ENCODE measurements at regions not wholly inside any gene's neighbourhood (a gene's known extent, or its start where the extent isn't known, plus 50 kb on each side); places are given as distances from the start of the nearest gene placed in this dataset.

GRCh38 chr13:30135868-30136267 is 171.5 kb downstream of the KATNAL1 start:
- Histone ChIP-seq H3K4me2 (ENCODE audit: low read length) (no peak overlapping the region), H3K79me2 (ENCODE audit: low read length) (0 out of 2 replicates have a peak, but pooled peaks cover 3% of the 10 kb centered on the region), H3K4me3 (ENCODE audit: low read length) (no peak overlapping the region), H3K36me3 (replicated peaks; ENCODE audit: low read depth, low read length) (peaks cover 10% of the 10 kb centered on the region), H3K4me1 (ENCODE audit: low read length) (peaks cover 58% of the 10 kb centered on the region), H2AFZ (ENCODE audit: low read depth, low read length) (no peak overlapping the region), H3K27me3 (ENCODE audit: low read depth, low read length) (no peaks in the 10 kb centered on the region), H4K20me1 (ENCODE audit: insufficient read depth, low read length) (no peaks in the 10 kb centered on the region), H3K9ac (ENCODE audit: low read length) (no peak overlapping the region), H3K27ac (ENCODE audit: low read length) (no peak overlapping the region), H3K9me3 (ENCODE audit: insufficient read depth, low read length) (peaks cover 6% of the 10 kb centered on the region; the same call in 1 of the 2 replicates)
- TF ChIP-seq CTCF (IDR thresholded peaks at IDR 0.05; ENCODE audit: low read depth, low read length) (no peak), EZH2phosphoT487 (IDR thresholded peaks at IDR 0.05; ENCODE audit: low read depth) (no peak)

GRCh38 chr13:30135351-30135750 is 172.0 kb downstream of the KATNAL1 start:
- no peak for TF ChIP-seq EZH2phosphoT487 (IDR thresholded peaks at IDR 0.05; ENCODE audit: low read depth)
- no peak for TF ChIP-seq CTCF (IDR thresholded peaks at IDR 0.05; ENCODE audit: low read depth, low read length)
- peaks cover 54% of the 10 kb centered on the region for H3K4me1 ChIP-seq (ENCODE audit: low read length)
- peaks cover 8% of the 10 kb centered on the region for H3K36me3 ChIP-seq (replicated peaks; ENCODE audit: low read depth, low read length)
- 0 out of 2 replicates have a peak, but pooled peaks cover 2% of the 10 kb centered on the region for H3K79me2 ChIP-seq (ENCODE audit: low read length)
- H3K27ac ChIP-seq (ENCODE audit: low read length), result no peak overlapping the region
- H3K9me3 ChIP-seq (ENCODE audit: insufficient read depth, low read length), result peaks cover 3% of the 10 kb centered on the region; the same call in 1 of the 2 replicates
- no peak overlapping the region for H3K4me3 ChIP-seq (ENCODE audit: low read length)
- no peaks in the 10 kb centered on the region for H3K27me3 ChIP-seq (ENCODE audit: low read depth, low read length)
- no peaks in the 10 kb centered on the region for H4K20me1 ChIP-seq (ENCODE audit: insufficient read depth, low read length)
- no peak overlapping the region for H2AFZ ChIP-seq (ENCODE audit: low read depth, low read length)
- H3K4me2 ChIP-seq (ENCODE audit: low read length), result no peak overlapping the region
- H3K9ac ChIP-seq (ENCODE audit: low read length), result no peak overlapping the region

GRCh38 chr13:30134578-30134977 is 172.8 kb downstream of the KATNAL1 start:
- TF ChIP-seq CTCF (IDR thresholded peaks at IDR 0.05; ENCODE audit: low read depth, low read length) (no peak), EZH2phosphoT487 (IDR thresholded peaks at IDR 0.05; ENCODE audit: low read depth) (no peak)
- H4K20me1 ChIP-seq (ENCODE audit: insufficient read depth, low read length), result no peaks in the 10 kb centered on the region
- no peaks in the 10 kb centered on the region for H3K79me2 ChIP-seq (ENCODE audit: low read length)

GRCh38 chr13:30133996-30134395 is 173.4 kb downstream of the KATNAL1 start:
- no peak overlapping the region for H3K27ac ChIP-seq (ENCODE audit: low read length)

More at GRCh38 chr13:30134578-30134977, 172.8 kb downstream of the KATNAL1 start:
- H3K36me3 ChIP-seq (replicated peaks; ENCODE audit: low read depth, low read length), result no peaks in the 10 kb centered on the region
- no peak overlapping the region for H2AFZ ChIP-seq (ENCODE audit: low read depth, low read length)
- no peaks in the 10 kb centered on the region for H3K9me3 ChIP-seq (ENCODE audit: insufficient read depth, low read length)
- H3K4me2 ChIP-seq (ENCODE audit: low read length), result no peak overlapping the region
- no peak overlapping the region for H3K4me3 ChIP-seq (ENCODE audit: low read length)
- no peaks in the 10 kb centered on the region for H3K27me3 ChIP-seq (ENCODE audit: low read depth, low read length)
- peaks cover 47% of the 10 kb centered on the region for H3K4me1 ChIP-seq (ENCODE audit: low read length)
- no peak overlapping the region for H3K9ac ChIP-seq (ENCODE audit: low read length)
- no peak overlapping the region for H3K27ac ChIP-seq (ENCODE audit: low read length)

More at GRCh38 chr13:30133996-30134395, 173.4 kb downstream of the KATNAL1 start:
- no peak overlapping the region for H3K9ac ChIP-seq (ENCODE audit: low read length)
- H3K9me3 ChIP-seq (ENCODE audit: insufficient read depth, low read length), result no peaks in the 10 kb centered on the region
- no peak overlapping the region for H2AFZ ChIP-seq (ENCODE audit: low read depth, low read length)
- H3K36me3 ChIP-seq (replicated peaks; ENCODE audit: low read depth, low read length), result no peaks in the 10 kb centered on the region
- H3K4me3 ChIP-seq (ENCODE audit: low read length), result no peak overlapping the region
- H3K27me3 ChIP-seq (ENCODE audit: low read depth, low read length), result no peaks in the 10 kb centered on the region
- H3K79me2 ChIP-seq (ENCODE audit: low read length), result no peaks in the 10 kb centered on the region
- H3K4me2 ChIP-seq (ENCODE audit: low read length), result no peak overlapping the region
- no peaks in the 10 kb centered on the region for H4K20me1 ChIP-seq (ENCODE audit: insufficient read depth, low read length)
- TF ChIP-seq EZH2phosphoT487 (IDR thresholded peaks at IDR 0.05; ENCODE audit: low read depth), result no peak
- TF ChIP-seq CTCF (IDR thresholded peaks at IDR 0.05; ENCODE audit: low read depth, low read length), result no peak
- H3K4me1 ChIP-seq (ENCODE audit: low read length), result peaks cover 47% of the 10 kb centered on the region
